Activated CD8-positive, alpha-beta memory T cell treated with anti-CD3 and anti-CD28 coated beads for 1 hour (primary cell): ENCODE measurements at regions not wholly inside any gene's neighbourhood (a gene's known extent, or its start where the extent isn't known, plus 50 kb on each side); places are given as distances from the start of the nearest gene placed in this dataset.

Experiments used
- DNase-seq, 2 donors: peaks; one replicate each; pipeline ENCODE4 v3.0.0-alpha.2; 2020; ENCODE audit warnings: low read depth in 1 of 2; ENCODE audit errors: extremely low read depth in 1 of 2

- no peak for DNase-seq
These were observed 130.6 kb upstream of the NPVF start for GRCh38 chr7:25358926-25359325.

- DNase-seq, result no peak
These were observed 131.3 kb upstream of the NPVF start for GRCh38 chr7:25359471-25360059.

GRCh38 chr7:25360451-25360850 lies 132.2 kb upstream of the NPVF start:
- DNase-seq, result no peak

GRCh38 chr7:25361387-25361786 lies 133.1 kb upstream of the NPVF start:
- DNase-seq, result no peak

- DNase-seq, result no peak
These were observed 133.6 kb upstream of the NPVF start for GRCh38 chr7:25361863-25362262.

- DNase-seq, result no peak
These were observed 140.4 kb upstream of the NPVF start for GRCh38 chr7:25368599-25369201.

DNA sequence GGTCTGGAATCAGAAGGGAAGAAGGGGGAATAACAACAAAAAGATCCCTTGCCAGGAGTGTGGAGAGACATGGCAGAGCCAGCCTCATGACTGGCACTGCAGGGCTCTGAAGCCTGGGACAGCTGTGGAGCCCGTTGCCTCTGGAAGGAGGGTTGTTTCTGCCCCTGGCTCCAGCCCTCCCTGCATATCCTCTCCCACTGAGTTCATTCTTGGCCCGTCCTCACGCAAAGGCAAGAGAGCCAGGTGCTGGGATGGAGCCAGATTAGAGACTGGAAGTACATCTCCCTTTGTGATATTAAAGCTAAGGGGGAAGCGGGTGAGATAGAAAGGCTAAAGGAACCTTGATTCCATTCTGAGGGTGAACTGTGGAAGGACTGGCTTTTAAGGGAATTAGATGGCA lies 141.5 kb upstream of the NPVF start:
- no peak for DNase-seq

GRCh38 chr7:25371972-25372371 lies 143.7 kb upstream of the NPVF start:
- DNase-seq, result no peak

DNA sequence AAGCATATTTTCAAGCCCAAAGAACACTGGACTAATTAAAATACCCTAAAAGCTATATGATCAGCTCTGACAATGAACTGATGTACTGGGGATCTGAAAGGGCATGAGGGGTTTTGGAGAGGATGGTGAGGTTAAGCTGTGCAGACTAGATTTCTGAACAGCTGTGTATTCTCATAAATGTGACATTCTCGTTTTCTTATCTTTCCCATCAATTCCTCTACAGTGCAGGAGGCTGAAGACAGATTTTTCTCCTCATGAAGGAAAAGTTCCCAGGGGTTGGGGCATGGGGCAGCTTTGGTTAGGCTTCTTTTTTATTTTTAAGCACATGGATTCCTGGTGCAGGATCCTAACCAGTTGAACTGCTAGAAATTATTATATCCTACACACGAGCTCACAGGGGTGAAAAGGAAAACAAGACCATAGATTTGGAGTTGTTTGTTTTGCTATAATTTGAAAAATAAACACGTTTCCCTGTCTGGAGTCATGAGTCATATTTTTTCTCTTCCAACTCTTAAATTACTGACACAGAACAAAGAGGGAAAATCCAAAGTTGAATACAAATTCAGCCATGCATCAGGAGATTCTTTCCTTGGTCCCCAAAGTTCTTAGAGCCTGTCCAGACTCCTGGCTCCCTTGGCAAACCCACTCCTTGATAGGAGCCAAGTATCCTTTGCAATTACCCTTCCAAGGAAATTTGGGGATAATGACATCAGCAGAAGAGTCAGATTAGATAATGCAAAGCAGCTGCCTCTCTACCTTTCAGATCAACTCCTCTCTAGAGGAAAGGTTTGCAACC lies 147.7 kb upstream of the NPVF start:
- DNase-seq, result no peak

- no peak for DNase-seq
These were observed 151.3 kb upstream of the NPVF start for GRCh38 chr7:25379351-25380300.

- DNase-seq, result no peak
These were observed 153.7 kb upstream of the NPVF start for GRCh38 chr7:25381818-25382589.

DNA sequence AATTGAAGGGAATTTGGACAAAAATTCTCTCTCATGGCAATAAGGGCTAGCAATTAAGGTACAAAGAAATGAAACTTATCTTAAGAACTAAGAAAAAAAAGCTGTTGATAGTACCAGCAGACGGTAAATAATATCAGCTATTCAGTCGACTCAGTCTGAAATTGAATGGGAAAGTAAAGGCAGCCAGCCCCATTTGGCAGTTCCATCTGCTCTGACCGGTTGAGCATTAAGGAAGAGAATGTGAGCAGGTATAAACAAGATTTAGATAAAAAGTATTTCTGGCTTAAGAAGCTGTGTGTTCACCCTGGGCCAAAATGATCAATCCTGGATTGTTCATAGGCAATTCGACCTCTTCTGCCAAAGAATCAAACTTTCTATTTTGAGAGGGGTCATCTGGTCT lies 154.6 kb upstream of the NPVF start:
- no peak for DNase-seq

- no peak for DNase-seq
These were observed 155.1 kb upstream of the NPVF start for GRCh38 chr7:25383402-25383801.

DNA sequence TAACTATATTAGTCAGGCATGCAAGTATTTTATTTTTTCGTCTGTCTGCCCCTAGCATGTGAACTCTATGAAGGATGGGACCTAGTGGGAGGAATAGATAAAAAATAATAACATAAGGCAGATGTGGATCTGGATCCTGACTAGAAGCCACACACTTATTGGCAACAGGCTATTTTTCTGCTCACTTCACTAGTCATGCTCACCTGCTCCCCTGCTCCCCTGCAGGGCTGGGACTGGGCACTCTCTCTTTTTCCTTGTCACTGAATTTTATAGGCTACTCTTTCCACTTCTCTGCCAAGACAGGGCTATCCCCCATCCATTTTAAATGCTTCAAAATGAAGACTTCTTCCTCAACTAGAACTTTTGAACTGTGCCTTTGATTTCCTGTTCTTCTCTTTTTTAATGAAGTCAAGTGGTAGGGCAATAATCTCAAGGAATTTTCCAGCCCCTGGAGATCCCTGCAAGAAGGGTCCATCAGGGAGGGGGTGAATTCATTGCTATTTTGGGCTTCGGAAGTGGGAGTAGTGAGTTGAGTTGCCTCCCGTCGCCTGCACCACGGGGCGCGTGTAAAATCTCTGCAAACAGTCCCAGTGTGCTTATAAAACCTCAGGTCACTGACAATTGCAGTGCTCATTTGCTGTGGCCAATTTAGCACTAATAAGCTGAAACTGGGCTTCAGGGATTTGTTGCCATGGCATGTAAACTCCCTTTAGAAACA lies 156.7 kb upstream of the NPVF start:
- no peak for DNase-seq

DNA sequence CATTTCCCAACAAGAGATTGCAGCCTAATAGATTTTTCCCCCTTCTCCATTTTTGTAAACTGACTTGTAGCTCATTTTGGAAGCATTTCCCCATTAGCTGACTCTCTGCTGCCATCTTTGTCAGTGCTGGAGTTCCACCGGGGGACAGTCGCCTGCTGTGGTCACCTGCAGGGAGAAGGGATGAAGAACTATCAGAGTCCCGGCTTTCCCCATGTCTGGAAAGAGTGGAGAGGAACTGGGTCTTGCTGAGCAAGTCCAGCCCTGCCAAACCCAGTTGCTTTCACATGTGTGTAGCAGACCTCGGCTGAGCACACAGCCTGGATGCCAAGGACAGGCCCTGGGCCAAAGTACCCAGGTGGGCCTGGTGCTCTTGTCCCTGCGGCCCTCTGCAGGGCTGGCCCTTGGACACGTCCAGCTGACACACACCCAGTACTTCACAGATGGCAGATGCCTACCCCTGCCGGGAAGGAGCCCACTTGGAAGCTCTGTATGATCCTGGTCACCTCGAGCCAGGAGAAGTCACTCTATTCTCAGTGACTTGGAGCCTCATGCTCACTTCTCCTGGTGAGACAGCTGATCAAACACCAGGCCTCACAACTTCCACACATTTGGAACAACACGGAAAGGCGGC lies 157.3 kb upstream of the NPVF start:
- no peak for DNase-seq

DNA sequence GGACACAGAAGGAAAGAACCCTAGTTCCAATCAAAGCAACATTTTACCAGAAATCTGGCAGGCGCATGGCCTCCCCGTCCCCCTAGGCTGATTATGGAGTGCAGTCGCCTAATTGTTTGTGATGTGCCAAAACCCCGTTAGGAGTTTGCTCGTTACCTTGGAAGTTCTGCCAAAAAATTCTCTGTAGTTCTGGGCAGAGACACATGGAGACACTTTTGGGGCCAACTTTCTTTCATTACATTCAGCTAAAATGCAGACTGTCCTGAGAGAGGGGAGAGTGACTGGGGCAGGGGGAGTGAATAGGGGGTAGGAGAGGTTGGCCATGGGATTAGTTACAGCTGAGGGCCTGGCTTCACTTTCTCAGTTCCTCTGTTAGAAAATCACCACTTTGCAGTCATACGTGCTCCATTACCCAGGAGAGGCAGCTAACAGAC lies 158.0 kb upstream of the NPVF start:
- no peak for DNase-seq

DNA sequence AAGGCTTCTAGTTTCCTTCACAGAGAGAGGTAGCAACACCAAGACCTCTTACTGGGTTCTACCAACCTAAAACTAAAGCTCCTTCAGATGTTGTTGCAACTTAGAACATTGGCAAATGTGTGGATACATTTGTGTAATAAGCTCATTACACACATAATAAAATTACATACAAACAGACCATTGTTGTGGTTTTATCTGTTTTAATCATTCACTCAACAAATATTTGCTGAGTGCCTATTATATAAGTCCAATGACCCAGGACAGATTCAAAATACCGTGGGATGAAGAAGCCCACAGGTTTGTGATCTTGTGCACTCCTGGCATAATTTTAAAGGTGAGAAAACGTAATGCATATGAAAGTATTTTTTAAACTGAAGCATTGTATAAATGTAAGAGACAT lies 160.4 kb upstream of the NPVF start:
- no peak for DNase-seq

- no peak for DNase-seq
These were observed 161.3 kb upstream of the NPVF start for GRCh38 chr7:25389489-25390106.
